ENCODE measurements at regions not wholly inside any gene's neighbourhood (a gene's known extent, or its start where the extent isn't known, plus 50 kb on each side); places are given as distances from the start of the nearest gene placed in this dataset.

DNA sequence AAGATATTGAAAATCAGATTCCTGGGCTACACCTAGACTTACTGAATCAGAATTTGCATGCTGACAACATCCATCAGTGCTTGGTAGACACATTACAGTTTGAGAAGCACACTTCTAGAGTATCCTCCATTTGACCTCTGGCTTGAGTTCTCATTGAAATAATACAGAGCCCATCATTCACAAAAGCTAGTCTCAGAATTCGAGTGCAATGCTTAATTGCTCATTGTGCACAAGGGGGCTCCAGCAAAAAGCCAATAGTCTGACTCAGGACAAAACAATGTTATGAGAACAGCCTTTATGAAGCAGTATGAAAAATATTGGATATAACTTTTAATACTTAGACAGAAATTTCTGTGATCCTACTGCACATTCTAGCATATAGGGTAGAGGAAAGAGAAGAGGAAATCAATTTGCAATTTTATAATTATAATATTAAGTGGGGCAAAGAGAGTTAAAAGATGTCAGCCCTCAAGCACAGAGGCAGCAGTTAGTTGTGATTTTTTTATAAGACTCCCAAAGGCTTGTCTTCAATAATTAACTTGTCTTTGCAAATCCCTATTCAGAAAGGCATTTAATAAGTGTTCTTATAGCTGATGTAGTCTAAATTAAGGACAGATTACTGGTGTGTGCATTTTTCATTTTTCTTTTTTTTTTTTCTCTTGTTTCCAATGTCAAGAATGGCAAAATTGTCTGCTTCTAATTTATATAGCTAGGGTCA is 105.8 kb upstream of the ANK3 start:
- no peak overlapping the region for H3K4me3 Mint-ChIP-seq
- TF ChIP-seq, protein P1, sequence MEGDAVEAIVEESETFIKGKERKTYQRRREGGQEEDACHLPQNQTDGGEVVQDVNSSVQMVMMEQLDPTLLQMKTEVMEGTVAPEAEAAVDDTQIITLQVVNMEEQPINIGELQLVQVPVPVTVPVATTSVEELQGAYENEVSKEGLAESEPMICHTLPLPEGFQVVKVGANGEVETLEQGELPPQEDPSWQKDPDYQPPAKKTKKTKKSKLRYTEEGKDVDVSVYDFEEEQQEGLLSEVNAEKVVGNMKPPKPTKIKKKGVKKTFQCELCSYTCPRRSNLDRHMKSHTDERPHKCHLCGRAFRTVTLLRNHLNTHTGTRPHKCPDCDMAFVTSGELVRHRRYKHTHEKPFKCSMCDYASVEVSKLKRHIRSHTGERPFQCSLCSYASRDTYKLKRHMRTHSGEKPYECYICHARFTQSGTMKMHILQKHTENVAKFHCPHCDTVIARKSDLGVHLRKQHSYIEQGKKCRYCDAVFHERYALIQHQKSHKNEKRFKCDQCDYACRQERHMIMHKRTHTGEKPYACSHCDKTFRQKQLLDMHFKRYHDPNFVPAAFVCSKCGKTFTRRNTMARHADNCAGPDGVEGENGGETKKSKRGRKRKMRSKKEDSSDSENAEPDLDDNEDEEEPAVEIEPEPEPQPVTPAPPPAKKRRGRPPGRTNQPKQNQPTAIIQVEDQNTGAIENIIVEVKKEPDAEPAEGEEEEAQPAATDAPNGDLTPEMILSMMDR (IDR thresholded peaks at IDR 0.05; ENCODE audit: unreplicated experiment): no peak
- no peaks in the 10 kb centered on the region for H3K27me3 Mint-ChIP-seq (ENCODE audit: low read depth)

GRCh38 chr10:60494774-60495173 is 105.1 kb upstream of the ANK3 start:
- H3K27me3 Mint-ChIP-seq (ENCODE audit: low read depth): no peaks in the 10 kb centered on the region
- peaks cover 46% of the 10 kb centered on the region for H3K4me1 Mint-ChIP-seq
- H3K4me3 Mint-ChIP-seq: no peak overlapping the region
- TF ChIP-seq, protein P1 (IDR thresholded peaks at IDR 0.05; ENCODE audit: unreplicated experiment): no peak
- no peak for DNase-seq (ENCODE audit: low spot score in 2 of 2, unreplicated experiment in 2 of 2)
- H3K9me3 Mint-ChIP-seq: peaks cover 11% of the 10 kb centered on the region
- peaks cover 7% of the 10 kb centered on the region for H3K36me3 Mint-ChIP-seq
- no peak overlapping the region for H3K27ac Mint-ChIP-seq

More for the DNA sequence above, 105.8 kb upstream of the ANK3 start:
- no peak for DNase-seq (ENCODE audit: low spot score in 2 of 2, unreplicated experiment in 2 of 2)
- H3K36me3 Mint-ChIP-seq: peaks cover 7% of the 10 kb centered on the region
- H3K4me1 Mint-ChIP-seq: peaks cover 43% of the 10 kb centered on the region
- no peak overlapping the region for H3K27ac Mint-ChIP-seq
- peaks cover 11% of the 10 kb centered on the region for H3K9me3 Mint-ChIP-seq

- H3K4me1 Mint-ChIP-seq: peaks cover 21% of the 10 kb centered on the region
Observed at GRCh38 chr10:60491162-60491561, 101.5 kb upstream of the ANK3 start.

DNA sequence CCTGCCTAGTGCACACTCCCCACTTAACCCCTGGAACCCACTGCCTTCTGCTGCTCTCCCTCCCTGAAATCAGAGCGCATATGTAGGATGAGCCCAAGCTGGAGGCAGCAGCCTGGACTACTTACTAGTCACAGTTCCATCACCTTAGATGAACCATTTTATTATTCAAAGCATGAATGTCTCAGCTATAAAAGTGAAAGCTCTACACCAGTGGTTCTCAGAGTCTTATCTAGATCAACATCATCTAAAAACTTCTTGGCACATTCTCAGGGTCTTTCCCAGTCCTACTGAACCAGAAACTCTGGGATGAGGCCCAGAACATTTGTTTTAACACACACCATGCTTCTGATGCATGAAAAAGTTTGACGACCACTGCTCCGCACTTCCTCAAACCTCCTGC is 100.3 kb upstream of the ANK3 start:
- DNase-seq (ENCODE audit: low spot score in 2 of 2, unreplicated experiment in 2 of 2): no peak
- Mint-ChIP-seq H3K27me3 (ENCODE audit: low read depth) (no peaks in the 10 kb centered on the region), H3K27ac (no peak overlapping the region), H3K4me3 (no peak overlapping the region), H3K4me1 (peaks cover 11% of the 10 kb centered on the region), H3K36me3 (peaks cover 14% of the 10 kb centered on the region), H3K9me3 (peaks cover 11% of the 10 kb centered on the region)
- TF ChIP-seq, protein P1 (IDR thresholded peaks at IDR 0.05; ENCODE audit: unreplicated experiment): no peak

More at GRCh38 chr10:60491162-60491561, 101.5 kb upstream of the ANK3 start:
- TF ChIP-seq, protein P1 (IDR thresholded peaks at IDR 0.05; ENCODE audit: unreplicated experiment): no peak
- Mint-ChIP-seq H3K27me3 (ENCODE audit: low read depth) (no peaks in the 10 kb centered on the region), H3K36me3 (peaks cover 14% of the 10 kb centered on the region), H3K9me3 (peaks cover 11% of the 10 kb centered on the region), H3K27ac (no peak overlapping the region), H3K4me3 (no peak overlapping the region)
- DNase-seq (ENCODE audit: low spot score in 2 of 2, unreplicated experiment in 2 of 2): no peak

- TF ChIP-seq, protein P1 (IDR thresholded peaks at IDR 0.05; ENCODE audit: unreplicated experiment): no peak
- Mint-ChIP-seq H3K9me3 (peaks cover 11% of the 10 kb centered on the region), H3K27ac (no peak overlapping the region), H3K36me3 (peaks cover 14% of the 10 kb centered on the region), H3K4me3 (no peak overlapping the region), H3K4me1 (peaks cover 7% of the 10 kb centered on the region), H3K27me3 (ENCODE audit: low read depth) (no peaks in the 10 kb centered on the region)
- no peak for DNase-seq (ENCODE audit: low spot score in 2 of 2, unreplicated experiment in 2 of 2)
Observed at GRCh38 chr10:60488111-60488669, 98.5 kb upstream of the ANK3 start.
